HEK293T (cell line): ENCODE measurements at regions not wholly inside any gene's neighbourhood (a gene's known extent, or its start where the extent isn't known, plus 50 kb on each side); places are given as distances from the start of the nearest gene placed in this dataset.

ENCODE experiments used
- CTCF ChIA-PET: fragments of 350-600 bp; formaldehyde crosslinking; extraction: SDS; loops from one replicate; lab custom pipeline; 2021; ENCODE audit warnings: antibody characterized with exemption, inconsistent platforms; lab: Yijun Ruan, JAX
- POLR2A ChIA-PET: fragments of 350-600 bp; formaldehyde crosslinking; extraction: SDS; loops from one replicate; lab custom pipeline; 2020; ENCODE audit warnings: antibody characterized with exemption, inconsistent platforms; lab: Yijun Ruan, JAX
- DNase-seq: peaks from one replicate; pipeline ENCODE4 v3.0.0; 2012; ENCODE audit warnings: mixed read lengths; ENCODE audit errors: extremely low spot score
- ARNT ChIP-seq: fragments of 450-650 bp; IDR thresholded peaks from 2 replicates; pipeline ENCODE4 v1.6.1; 2017; ENCODE audit warnings: mild to moderate bottlenecking
- BHLHE40 ChIP-seq: fragments of 450-650 bp; IDR thresholded peaks from 2 replicates; pipeline ENCODE4 v1.6.1; 2016; ENCODE audit warnings: mild to moderate bottlenecking, moderate library complexity, borderline replicate concordance
- CTBP1 ChIP-seq: fragments of 450-650 bp; IDR thresholded peaks from 2 replicates; pipeline ENCODE4 v1.6.1; 2016; ENCODE audit warnings: borderline replicate concordance
- ELF4 ChIP-seq: fragments of 450-650 bp; IDR thresholded peaks from 2 replicates; pipeline ENCODE4 v1.6.1; 2017; ENCODE audit warnings: antibody characterized with exemption
- FOXA1 ChIP-seq: fragments of 450-650 bp; IDR thresholded peaks from 2 replicates; pipeline ENCODE4 v1.6.1; 2016; ENCODE audit warnings: mild to moderate bottlenecking
- FOXK2 ChIP-seq: fragments of 450-650 bp; IDR thresholded peaks from 2 replicates; pipeline ENCODE4 v1.6.1; 2016; ENCODE audit warnings: mild to moderate bottlenecking
- FOXM1 ChIP-seq: fragments of 450-650 bp; IDR thresholded peaks from 2 replicates; pipeline ENCODE4 v1.6.1; 2017; ENCODE audit warnings: mild to moderate bottlenecking, borderline replicate concordance
- HDGF ChIP-seq: fragments of 450-650 bp; IDR thresholded peaks from 2 replicates; pipeline ENCODE4 v1.6.1; 2017; ENCODE audit warnings: antibody characterized with exemption, borderline replicate concordance
- L3MBTL2 ChIP-seq: fragments of 450-650 bp; conservative IDR thresholded peaks from 2 replicates; pipeline ENCODE4 v1.6.1; 2016; ENCODE audit warnings: mild to moderate bottlenecking
- LEF1 ChIP-seq: fragments of 450-650 bp; IDR thresholded peaks from 2 replicates; pipeline ENCODE4 v1.6.1; 2017; ENCODE audit warnings: mild to moderate bottlenecking, borderline replicate concordance
- NFRKB ChIP-seq: fragments of 450-650 bp; IDR thresholded peaks from 2 replicates; pipeline ENCODE4 v1.6.1; 2016; ENCODE audit warnings: mild to moderate bottlenecking, moderate library complexity
- SP1 ChIP-seq: fragments of 450-650 bp; IDR thresholded peaks from 2 replicates; pipeline ENCODE4 v1.6.1; 2017
- SUZ12 ChIP-seq: fragments of 450-650 bp; IDR thresholded peaks from 2 replicates; pipeline ENCODE4 v1.6.1; 2016; ENCODE audit warnings: mild to moderate bottlenecking
- TARDBP ChIP-seq: fragments of 450-650 bp; IDR thresholded peaks from 2 replicates; pipeline ENCODE4 v1.6.1; 2016
- ZNF384 ChIP-seq: fragments of 450-650 bp; IDR thresholded peaks from 2 replicates; pipeline ENCODE4 v1.6.1; 2016
- TF ChIP-seq, protein P1 (sequence below): fragments of 450-650 bp; IDR thresholded peaks from 2 replicates; pipeline ENCODE4 v1.6.1; 2016

DNA sequence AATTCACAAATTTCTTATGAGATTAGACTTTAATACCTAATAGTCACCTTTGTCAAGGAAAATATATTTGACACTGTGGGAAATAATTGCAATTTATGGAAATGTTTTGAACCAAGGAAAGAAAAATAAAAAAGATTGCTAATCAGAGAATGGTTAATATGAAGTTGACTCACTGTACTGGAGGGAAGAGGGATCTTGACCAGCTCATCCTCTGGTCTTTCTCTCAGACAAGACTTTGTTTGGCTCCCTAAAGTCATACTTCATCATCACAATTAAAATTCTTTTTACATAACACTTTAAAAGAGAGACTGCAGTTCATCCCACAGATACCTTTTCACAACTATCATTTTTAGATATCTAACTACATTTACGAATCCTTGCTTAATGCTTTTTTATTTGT lies 538.5 kb upstream of the ZEB2 start:
- TF ChIP-seq LEF1 = no peak
- no peak for TF ChIP-seq ELF4
- no peak for TF ChIP-seq ZNF384
- no peak for TF ChIP-seq FOXK2
- no peak for TF ChIP-seq SP1
- TF ChIP-seq, protein P1, sequence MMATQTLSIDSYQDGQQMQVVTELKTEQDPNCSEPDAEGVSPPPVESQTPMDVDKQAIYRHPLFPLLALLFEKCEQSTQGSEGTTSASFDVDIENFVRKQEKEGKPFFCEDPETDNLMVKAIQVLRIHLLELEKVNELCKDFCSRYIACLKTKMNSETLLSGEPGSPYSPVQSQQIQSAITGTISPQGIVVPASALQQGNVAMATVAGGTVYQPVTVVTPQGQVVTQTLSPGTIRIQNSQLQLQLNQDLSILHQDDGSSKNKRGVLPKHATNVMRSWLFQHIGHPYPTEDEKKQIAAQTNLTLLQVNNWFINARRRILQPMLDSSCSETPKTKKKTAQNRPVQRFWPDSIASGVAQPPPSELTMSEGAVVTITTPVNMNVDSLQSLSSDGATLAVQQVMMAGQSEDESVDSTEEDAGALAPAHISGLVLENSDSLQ = no peak
- no peak for TF ChIP-seq SUZ12
- TF ChIP-seq ARNT = no peak
- TF ChIP-seq L3MBTL2 = no peak
- no peak for TF ChIP-seq FOXA1
- no peak for TF ChIP-seq FOXM1
- ChIA-PET POLR2A (no interaction called here), CTCF (no interaction called here)
- no peak for DNase-seq

- no peak for DNase-seq
- CTCF ChIA-PET = no interaction called here
- POLR2A ChIA-PET = no interaction called here
- TF ChIP-seq NFRKB (no peak), LEF1 (no peak), L3MBTL2 (no peak), HDGF (no peak), BHLHE40 (no peak), ZNF384 (no peak), SUZ12 (no peak), FOXM1 (no peak), FOXK2 (no peak), SP1 (no peak), TARDBP (no peak)
Measured at GRCh38 chr2:145055651-145056050, 535.7 kb upstream of the ZEB2 start.

GRCh38 chr2:145050134-145050533 lies 530.2 kb upstream of the ZEB2 start:
- ChIA-PET CTCF (no interaction called here), POLR2A (no interaction called here)
- DNase-seq = no peak
- no peak for TF ChIP-seq NFRKB
- TF ChIP-seq LEF1 = no peak
- no peak for TF ChIP-seq BHLHE40
- no peak for TF ChIP-seq TARDBP
- no peak for TF ChIP-seq SUZ12
- TF ChIP-seq SP1 = no peak
- TF ChIP-seq CTBP1 = no peak
- TF ChIP-seq HDGF = no peak
- TF ChIP-seq ELF4 = no peak

GRCh38 chr2:145049475-145049874 lies 529.6 kb upstream of the ZEB2 start:
- TF ChIP-seq FOXM1 (no peak), TARDBP (no peak), BHLHE40 (no peak), LEF1 (no peak)
- TF ChIP-seq, protein P1 = no peak
- ChIA-PET POLR2A (no interaction called here), CTCF (interaction anchor here (0.8 kb wide), 1 partner anchor 1227 kb away, joined by 3 read pairs; no protein-coding TSS in a partner anchor)
- DNase-seq = no peak

- ChIA-PET POLR2A (no interaction called here), CTCF (no interaction called here)
- DNase-seq = no peak
- TF ChIP-seq ELF4 (no peak), NFRKB (no peak), TARDBP (no peak), SUZ12 (no peak)
Measured at GRCh38 chr2:145047554-145047953, 527.6 kb upstream of the ZEB2 start.

DNA sequence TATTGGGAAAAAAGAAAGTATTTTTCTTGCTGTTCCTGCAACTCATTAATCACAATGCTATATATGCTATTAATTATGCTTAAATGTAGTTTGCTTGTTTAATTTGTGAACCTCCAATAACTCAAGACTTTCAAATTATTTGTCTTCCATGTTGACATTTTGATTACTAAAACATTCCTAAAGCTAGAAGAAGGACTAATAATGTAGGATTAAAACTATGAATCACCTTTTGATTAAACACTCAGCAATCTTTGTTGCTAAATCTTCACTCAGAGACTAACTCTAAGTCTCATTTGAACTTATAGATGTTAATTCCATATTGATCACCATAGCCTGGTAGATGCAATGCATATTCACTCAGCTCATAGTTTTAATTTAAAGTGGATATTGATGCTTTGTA lies 524.6 kb upstream of the ZEB2 start:
- TF ChIP-seq ELF4 (no peak), SUZ12 (no peak), L3MBTL2 (no peak), HDGF (no peak)
- no peak for DNase-seq
- CTCF ChIA-PET = interaction anchor here (0.5 kb wide), 1 partner anchor 295 kb away, joined by 3 read pairs; no protein-coding TSS in a partner anchor
- POLR2A ChIA-PET = no interaction called here

DNA sequence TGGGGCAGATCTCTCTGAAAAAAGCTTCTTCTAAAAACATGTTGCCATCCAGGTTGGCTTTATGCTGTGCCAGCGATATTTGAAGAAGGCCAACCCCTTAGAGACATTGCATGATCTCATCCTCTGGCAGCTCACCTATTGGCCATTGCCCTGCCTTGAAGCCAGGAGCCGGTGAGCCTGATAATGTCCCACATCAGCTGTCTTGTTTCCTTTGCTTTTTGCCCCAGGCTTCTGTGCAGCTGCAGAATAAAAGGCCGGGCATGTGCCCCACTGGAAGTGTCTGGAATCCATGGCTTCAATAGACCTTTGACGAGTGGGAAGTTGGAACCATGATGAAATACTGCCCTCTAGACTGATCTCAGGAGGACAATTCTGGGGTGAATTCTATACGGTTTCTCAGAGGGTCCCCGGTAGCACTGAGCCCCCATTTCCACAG lies 523.5 kb upstream of the ZEB2 start:
- TF ChIP-seq CTBP1 = no peak
- no peak for TF ChIP-seq ARNT
- no peak for TF ChIP-seq SUZ12
- no peak for TF ChIP-seq L3MBTL2
- TF ChIP-seq NFRKB = no peak
- TF ChIP-seq FOXK2 = no peak
- TF ChIP-seq FOXM1 = no peak
- TF ChIP-seq HDGF = no peak
- TF ChIP-seq TARDBP = no peak
- TF ChIP-seq FOXA1 = no peak

GRCh38 chr2:145041706-145042105 lies 521.8 kb upstream of the ZEB2 start:
- DNase-seq = no peak
- TF ChIP-seq SUZ12 (no peak), L3MBTL2 (no peak), ARNT (no peak), ZNF384 (no peak), BHLHE40 (no peak), ELF4 (no peak)
- ChIA-PET POLR2A (no interaction called here), CTCF (no interaction called here)

More for the DNA sequence above, 523.5 kb upstream of the ZEB2 start:
- DNase-seq = peak; percentile 7
- POLR2A ChIA-PET = no interaction called here
- CTCF ChIA-PET = no interaction called here
